ENCODE measurements at regions not wholly inside any gene's neighbourhood (a gene's known extent, or its start where the extent isn't known, plus 50 kb on each side); places are given as distances from the start of the nearest gene placed in this dataset.

GRCh38 chr16:76222853-76223252 lies 54.3 kb upstream of the CNTNAP4 start:
- TF ChIP-seq MAX (IDR thresholded peaks at IDR 0.05; ENCODE audit: insufficient read depth, insufficient read length): no peak
- no peak for TF ChIP-seq CTCF (IDR thresholded peaks at IDR 0.05; ENCODE audit: extremely low read depth in 1 of 2, insufficient read depth in 1 of 2, low read depth in 1 of 2, low read length in 2 of 2)

Data from endothelial cell of umbilical vein (primary cell).